GM13977 (cell line): ENCODE measurements at regions not wholly inside any gene's neighbourhood (a gene's known extent, or its start where the extent isn't known, plus 50 kb on each side); places are given as distances from the start of the nearest gene placed in this dataset.

Experiments used
- DNase-seq: peaks from one replicate; pipeline ENCODE4 v3.0.0; 2012; ENCODE audit warnings: low spot score
- in situ Hi-C: fragments of 300-500 bp; cut with MboI; formaldehyde crosslinking; loops from one replicate; pipeline ENCODE4 v1.12.0; 2022; ENCODE audit warnings: low sequenced_read_pairs, low pct_unique_long_range_greater_than_20kb, mixed read lengths, inconsistent platforms; ENCODE audit not compliant: unreplicated experiment
- TF ChIP-seq, protein P1 (sequence below): IDR thresholded peaks from 2 replicates; pipeline ENCODE4 v1.5.1; 2012; ENCODE audit warnings: mild to moderate bottlenecking, control low read depth; ENCODE audit not compliant: insufficient read depth; ENCODE audit errors: extremely low read depth, missing control alignments

DNA sequence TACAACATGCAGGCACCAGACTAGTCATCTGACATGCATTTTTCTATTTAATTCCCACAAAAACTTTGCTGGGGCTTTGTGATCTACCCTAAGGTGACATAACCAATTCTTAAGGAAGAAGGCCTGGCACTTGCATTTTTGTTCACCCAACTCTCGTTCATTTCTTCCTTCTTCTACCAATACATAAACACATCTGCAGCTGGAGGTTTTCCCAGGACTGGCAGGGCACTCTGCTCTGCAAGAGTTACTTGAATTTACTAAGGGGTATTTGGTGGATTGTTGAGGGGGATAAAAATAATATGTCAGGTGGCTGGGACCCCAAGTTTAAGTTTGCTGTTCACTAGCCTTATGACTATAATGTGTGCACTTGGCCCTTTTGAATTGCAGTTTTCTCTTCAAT, 111.4 kb upstream of the TRIB2 start:
- in situ Hi-C loops = no loop called here
- DNase-seq = no peak
- TF ChIP-seq, protein P1, sequence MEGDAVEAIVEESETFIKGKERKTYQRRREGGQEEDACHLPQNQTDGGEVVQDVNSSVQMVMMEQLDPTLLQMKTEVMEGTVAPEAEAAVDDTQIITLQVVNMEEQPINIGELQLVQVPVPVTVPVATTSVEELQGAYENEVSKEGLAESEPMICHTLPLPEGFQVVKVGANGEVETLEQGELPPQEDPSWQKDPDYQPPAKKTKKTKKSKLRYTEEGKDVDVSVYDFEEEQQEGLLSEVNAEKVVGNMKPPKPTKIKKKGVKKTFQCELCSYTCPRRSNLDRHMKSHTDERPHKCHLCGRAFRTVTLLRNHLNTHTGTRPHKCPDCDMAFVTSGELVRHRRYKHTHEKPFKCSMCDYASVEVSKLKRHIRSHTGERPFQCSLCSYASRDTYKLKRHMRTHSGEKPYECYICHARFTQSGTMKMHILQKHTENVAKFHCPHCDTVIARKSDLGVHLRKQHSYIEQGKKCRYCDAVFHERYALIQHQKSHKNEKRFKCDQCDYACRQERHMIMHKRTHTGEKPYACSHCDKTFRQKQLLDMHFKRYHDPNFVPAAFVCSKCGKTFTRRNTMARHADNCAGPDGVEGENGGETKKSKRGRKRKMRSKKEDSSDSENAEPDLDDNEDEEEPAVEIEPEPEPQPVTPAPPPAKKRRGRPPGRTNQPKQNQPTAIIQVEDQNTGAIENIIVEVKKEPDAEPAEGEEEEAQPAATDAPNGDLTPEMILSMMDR = no peak

DNA sequence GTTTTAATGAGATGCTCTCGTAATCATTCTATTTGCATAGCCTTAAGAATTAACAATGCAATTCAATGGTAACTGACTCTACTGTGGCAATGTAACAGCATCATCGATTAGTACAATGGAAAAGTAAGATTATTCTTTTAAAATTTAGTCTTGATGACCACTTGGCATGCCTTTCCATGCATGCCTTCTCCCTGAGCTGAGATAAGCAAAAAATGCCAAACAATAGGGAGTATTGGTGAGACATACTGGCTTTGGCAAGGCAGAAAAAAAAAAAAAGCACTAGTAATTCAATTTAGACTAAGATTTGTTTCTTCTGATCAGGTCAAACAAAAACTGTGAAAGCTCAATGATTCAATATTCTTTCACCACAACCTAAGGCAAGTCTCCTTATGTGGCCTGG, 110.8 kb upstream of the TRIB2 start:
- TF ChIP-seq, protein P1 = no peak
- DNase-seq = no peak
- in situ Hi-C loops = no loop called here

DNA sequence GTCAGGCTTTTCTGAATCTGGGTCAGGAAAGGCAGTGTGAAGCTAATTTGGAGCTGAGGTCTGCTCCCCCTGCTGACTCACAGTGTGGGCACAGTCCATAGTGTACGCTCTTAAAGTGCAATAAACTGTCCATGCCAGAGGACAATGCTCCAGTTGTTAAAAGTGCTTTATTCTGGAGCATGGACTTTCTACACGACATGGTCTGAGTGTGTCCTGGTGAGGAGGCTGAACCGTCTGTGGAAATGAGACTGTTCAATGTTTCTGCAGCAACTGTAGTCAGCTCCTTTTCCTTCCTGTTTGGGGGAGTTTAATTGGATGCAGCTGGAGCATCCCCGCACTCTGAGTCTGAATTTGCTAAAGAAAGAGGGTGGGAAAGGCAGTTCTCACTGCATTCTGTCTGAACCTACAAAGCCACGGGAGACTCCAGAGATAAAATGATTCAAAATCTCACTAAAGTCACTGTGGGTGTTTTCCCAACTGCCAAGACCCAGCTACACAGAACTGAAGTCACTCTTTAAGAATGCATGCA, 110.2 kb upstream of the TRIB2 start:
- TF ChIP-seq, protein P1 = no peak
- DNase-seq = no peak
- in situ Hi-C loops = no loop called here

DNA sequence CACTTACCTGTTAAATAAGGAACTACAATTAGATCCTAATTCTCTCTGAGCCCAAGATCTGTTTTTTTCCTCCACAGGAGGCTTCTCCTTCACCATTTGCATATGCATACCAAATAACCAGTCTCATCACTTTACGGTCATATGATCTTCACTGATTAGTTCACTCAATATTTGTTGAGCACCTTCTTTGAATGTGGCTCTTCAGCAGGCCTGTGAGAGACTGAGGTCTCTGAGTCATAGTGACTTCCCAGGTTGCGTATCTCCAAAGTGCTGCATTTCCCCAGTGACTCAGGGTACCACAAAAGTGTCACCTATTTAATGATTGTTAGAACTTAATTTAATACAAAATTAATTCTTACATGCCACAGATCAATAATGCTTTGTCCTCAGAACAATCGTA, 108.8 kb upstream of the TRIB2 start:
- no peak for DNase-seq
- in situ Hi-C loops = no loop called here
- TF ChIP-seq, protein P1 = no peak

DNA sequence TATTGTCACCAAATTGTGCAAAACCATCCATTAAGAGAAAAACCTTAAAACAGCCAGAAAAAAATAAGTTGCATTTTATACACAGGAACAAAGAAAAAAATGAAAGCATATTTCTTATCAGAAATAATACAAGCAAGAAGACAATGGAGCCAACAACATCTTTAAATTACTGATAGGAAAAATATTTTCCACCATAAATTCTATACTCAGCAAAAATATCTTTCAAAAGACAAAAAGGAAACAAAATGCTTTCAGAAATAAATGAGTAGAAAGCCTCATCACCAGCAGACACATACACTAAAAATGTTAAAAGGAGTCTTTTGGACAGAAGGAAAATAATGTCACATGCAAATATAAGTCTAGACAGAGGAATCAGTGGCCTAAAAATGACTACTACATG, 106.4 kb upstream of the TRIB2 start:
- in situ Hi-C loops = no loop called here
- TF ChIP-seq, protein P1 = no peak
- no peak for DNase-seq

DNA sequence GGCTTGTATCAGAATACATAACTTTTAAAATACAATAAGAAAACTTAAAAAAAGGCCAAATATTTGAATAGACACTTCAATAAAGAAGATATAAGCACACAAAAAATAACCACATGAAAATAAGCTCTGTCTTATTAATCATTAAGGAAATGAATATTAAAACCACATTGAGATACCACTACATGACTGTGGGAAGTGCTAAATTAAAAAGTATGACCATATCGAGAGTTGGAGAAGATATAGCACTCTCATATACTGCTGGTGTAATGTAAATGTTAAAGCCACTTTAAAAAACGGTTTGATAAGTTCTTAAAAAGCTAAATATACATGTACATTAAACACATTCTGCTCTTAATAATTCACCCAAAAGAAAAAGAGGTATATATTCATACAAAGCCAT, 104.6 kb upstream of the TRIB2 start:
- in situ Hi-C loops = no loop called here
- TF ChIP-seq, protein P1 = no peak

DNA sequence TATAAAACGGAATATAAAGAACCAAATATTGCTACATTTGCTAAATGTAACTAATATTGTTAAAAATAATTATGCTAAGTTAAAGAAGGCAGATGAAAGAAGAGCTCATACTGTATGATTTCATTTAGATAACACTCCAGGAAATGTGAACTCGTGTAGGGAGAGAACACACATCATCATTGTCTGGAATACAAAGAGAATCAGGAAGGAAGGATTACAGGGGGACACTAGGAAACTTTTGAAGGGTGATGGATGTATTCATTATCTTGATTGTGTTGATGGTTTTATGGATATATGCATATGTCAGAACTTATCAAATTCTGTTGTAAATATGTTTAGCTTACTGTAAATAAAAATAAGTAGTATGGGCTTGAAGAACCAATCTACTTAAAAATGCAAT, 104.1 kb upstream of the TRIB2 start:
- in situ Hi-C loops = no loop called here
- no peak for DNase-seq
- TF ChIP-seq, protein P1 = no peak

More for the DNA sequence above, 104.6 kb upstream of the TRIB2 start:
- no peak for DNase-seq
